ENCODE measurements at regions not wholly inside any gene's neighbourhood (a gene's known extent, or its start where the extent isn't known, plus 50 kb on each side); places are given as distances from the start of the nearest gene placed in this dataset.

- Mint-ChIP-seq H3K4me1 (ENCODE audit: low read depth) (no peaks in the 10 kb centered on the region), H3K4me3 (no peak overlapping the region), H3K27me3 (ENCODE audit: low read depth) (no peaks in the 10 kb centered on the region), H3K9me3 (peaks cover 24% of the 10 kb centered on the region), H3K27ac (no peak overlapping the region), H3K36me3 (ENCODE audit: low read depth) (no peaks in the 10 kb centered on the region)
- DNase-seq (ENCODE audit: low spot score), result no peak
These were observed 166.8 kb downstream of the ETV1 start for GRCh38 chr7:13822678-13823077.

- no peak for DNase-seq (ENCODE audit: low spot score)
- Mint-ChIP-seq H3K36me3 (ENCODE audit: low read depth) (no peaks in the 10 kb centered on the region), H3K4me3 (no peak overlapping the region), H3K9me3 (peaks cover 18% of the 10 kb centered on the region), H3K4me1 (ENCODE audit: low read depth) (no peaks in the 10 kb centered on the region), H3K27ac (no peak overlapping the region), H3K27me3 (ENCODE audit: low read depth) (no peaks in the 10 kb centered on the region)
These were observed 162.7 kb downstream of the ETV1 start for GRCh38 chr7:13826752-13827151.

- DNase-seq (ENCODE audit: low spot score), result no peak
- Mint-ChIP-seq H3K27ac (no peak overlapping the region), H3K4me3 (no peak overlapping the region), H3K9me3 (peaks cover 18% of the 10 kb centered on the region), H3K27me3 (ENCODE audit: low read depth) (no peaks in the 10 kb centered on the region), H3K36me3 (ENCODE audit: low read depth) (no peaks in the 10 kb centered on the region), H3K4me1 (ENCODE audit: low read depth) (no peaks in the 10 kb centered on the region)
These were observed 161.8 kb downstream of the ETV1 start for GRCh38 chr7:13827716-13828115.

DNA sequence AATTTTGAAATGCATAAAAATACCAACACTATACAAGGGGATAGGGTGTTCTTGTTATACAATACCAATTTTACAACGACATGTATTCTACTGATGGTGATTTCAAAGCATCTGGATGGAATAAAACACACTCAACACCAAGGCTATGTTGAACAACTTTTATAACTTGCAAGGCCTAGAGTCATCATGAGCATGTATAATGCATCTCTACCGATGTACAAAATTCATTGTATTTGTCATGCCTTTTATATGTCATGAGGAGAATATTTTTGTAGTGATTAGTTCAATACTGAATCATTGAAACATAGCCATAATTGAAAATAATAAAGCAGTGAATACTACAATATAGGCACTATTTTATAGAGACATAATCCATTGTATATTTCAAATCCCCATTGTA lies 160.2 kb downstream of the ETV1 start:
- DNase-seq (ENCODE audit: low spot score), result no peak
- Mint-ChIP-seq H3K4me1 (ENCODE audit: low read depth) (no peaks in the 10 kb centered on the region), H3K27ac (no peak overlapping the region), H3K9me3 (peaks cover 7% of the 10 kb centered on the region), H3K36me3 (ENCODE audit: low read depth) (no peaks in the 10 kb centered on the region), H3K27me3 (ENCODE audit: low read depth) (no peaks in the 10 kb centered on the region), H3K4me3 (no peak overlapping the region)

DNA sequence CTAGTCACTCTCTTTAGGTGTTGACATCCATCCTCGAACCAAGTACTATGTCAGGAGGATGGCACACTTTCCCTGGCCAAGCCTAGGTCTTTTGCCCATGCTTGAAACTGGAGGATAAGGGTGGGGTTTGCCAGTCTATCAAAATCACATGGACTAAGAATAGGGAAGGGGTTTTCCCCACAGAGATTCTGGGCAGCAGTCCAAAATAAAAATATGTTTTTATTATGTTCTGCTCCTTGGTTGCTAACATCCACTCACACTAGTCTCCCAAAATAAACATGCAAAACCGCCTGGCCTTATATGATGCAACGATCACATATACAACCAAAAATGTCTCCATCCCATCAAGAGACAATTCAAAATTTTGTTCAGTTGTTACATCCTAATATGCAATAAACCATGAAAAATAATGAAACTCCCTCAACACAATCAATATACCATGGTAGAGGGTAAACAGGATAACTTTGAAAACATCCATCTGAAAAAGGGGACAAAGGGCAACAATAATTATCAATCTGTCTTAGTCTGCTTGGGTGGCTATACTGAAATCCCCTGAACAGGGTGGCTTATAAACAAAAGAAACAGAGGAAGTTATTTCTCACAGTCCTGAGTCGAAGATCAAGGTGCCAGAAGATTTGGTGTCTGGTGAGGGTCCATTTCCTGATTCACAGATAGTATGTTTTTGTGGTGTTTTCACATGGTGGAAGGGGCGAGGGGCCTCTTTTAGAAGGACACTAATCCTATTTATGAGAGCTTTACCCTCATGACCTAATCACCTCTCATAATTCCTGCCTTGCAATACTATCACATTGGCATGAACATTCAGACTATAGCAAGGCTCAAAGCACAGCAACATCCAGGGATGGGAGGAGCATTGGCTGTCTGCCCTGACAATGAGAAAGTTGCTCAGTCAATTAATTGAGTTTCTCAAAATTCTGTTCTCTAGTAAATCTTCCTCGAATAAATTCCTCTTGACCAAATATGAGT lies 159.3 kb downstream of the ETV1 start:
- DNase-seq (ENCODE audit: low spot score), result no peak

GRCh38 chr7:13832346-13832745 lies 157.1 kb downstream of the ETV1 start:
- no peaks in the 10 kb centered on the region for H3K27me3 Mint-ChIP-seq (ENCODE audit: low read depth)
- no peaks in the 10 kb centered on the region for H3K36me3 Mint-ChIP-seq (ENCODE audit: low read depth)
- H3K4me1 Mint-ChIP-seq (ENCODE audit: low read depth), result no peaks in the 10 kb centered on the region
- no peak overlapping the region for H3K4me3 Mint-ChIP-seq
- peaks cover 3% of the 10 kb centered on the region for H3K9me3 Mint-ChIP-seq
- DNase-seq (ENCODE audit: low spot score), result no peak
- no peak overlapping the region for H3K27ac Mint-ChIP-seq

More for the DNA sequence above, 159.3 kb downstream of the ETV1 start:
- H3K4me3 Mint-ChIP-seq, result no peak overlapping the region
- no peak overlapping the region for H3K27ac Mint-ChIP-seq
- no peaks in the 10 kb centered on the region for H3K4me1 Mint-ChIP-seq (ENCODE audit: low read depth)
- no peaks in the 10 kb centered on the region for H3K27me3 Mint-ChIP-seq (ENCODE audit: low read depth)
- H3K36me3 Mint-ChIP-seq (ENCODE audit: low read depth), result no peaks in the 10 kb centered on the region
- H3K9me3 Mint-ChIP-seq, result peaks cover 3% of the 10 kb centered on the region

- Mint-ChIP-seq H3K4me3 (no peak overlapping the region), H3K27me3 (ENCODE audit: low read depth) (no peaks in the 10 kb centered on the region), H3K27ac (no peak overlapping the region), H3K4me1 (ENCODE audit: low read depth) (no peaks in the 10 kb centered on the region), H3K36me3 (ENCODE audit: low read depth) (no peaks in the 10 kb centered on the region), H3K9me3 (peaks cover 3% of the 10 kb centered on the region)
- no peak for DNase-seq (ENCODE audit: low spot score)
These were observed 155.1 kb downstream of the ETV1 start for GRCh38 chr7:13834328-13834761.

- no peak for DNase-seq (ENCODE audit: low spot score)
- Mint-ChIP-seq H3K4me1 (ENCODE audit: low read depth) (no peaks in the 10 kb centered on the region), H3K9me3 (no peaks in the 10 kb centered on the region), H3K4me3 (no peak overlapping the region), H3K27me3 (ENCODE audit: low read depth) (no peaks in the 10 kb centered on the region), H3K36me3 (ENCODE audit: low read depth) (no peaks in the 10 kb centered on the region), H3K27ac (no peak overlapping the region)
These were observed 154.0 kb downstream of the ETV1 start for GRCh38 chr7:13835442-13835841.

DNA sequence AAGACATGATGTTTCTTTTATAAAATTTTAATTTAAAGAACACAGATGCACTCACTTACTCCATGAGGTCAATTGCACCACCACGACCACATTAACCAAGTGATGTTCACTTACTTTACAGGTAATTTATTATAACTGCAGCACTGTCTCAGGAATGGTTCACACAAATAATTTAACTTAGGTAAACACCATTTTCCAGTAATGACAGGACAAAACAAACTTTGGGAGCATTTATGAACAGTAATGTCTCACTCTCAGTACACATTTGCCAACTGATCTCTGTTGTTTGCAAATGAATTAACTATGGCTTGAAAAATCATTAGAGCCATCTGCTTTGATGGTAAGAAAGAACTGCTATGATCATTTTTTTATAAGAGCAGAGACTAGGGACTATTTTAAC lies 150.4 kb downstream of the ETV1 start:
- no peak overlapping the region for H3K27ac Mint-ChIP-seq
- no peaks in the 10 kb centered on the region for H3K9me3 Mint-ChIP-seq
- no peaks in the 10 kb centered on the region for H3K27me3 Mint-ChIP-seq (ENCODE audit: low read depth)

More for the DNA sequence above, 150.4 kb downstream of the ETV1 start:
- Mint-ChIP-seq H3K36me3 (ENCODE audit: low read depth) (no peaks in the 10 kb centered on the region), H3K4me1 (ENCODE audit: low read depth) (no peaks in the 10 kb centered on the region), H3K4me3 (no peak overlapping the region)
- DNase-seq (ENCODE audit: low spot score), result no peak
